T-helper 2 cell treated with Interferon-gamma antibody and Interleukin-4, amounts not matched to agents 100 ng/mL and 5 ng/mL, for 36 hours (primary cell): ENCODE measurements at regions not wholly inside any gene's neighbourhood (a gene's known extent, or its start where the extent isn't known, plus 50 kb on each side); places are given as distances from the start of the nearest gene placed in this dataset.

Experiments
- intact Hi-C: fragments of 100-400 bp; cut with micrococcal nuclease; formaldehyde crosslinking; loops from one replicate; pipeline ENCODE4 v1.15.1; 2023

DNA sequence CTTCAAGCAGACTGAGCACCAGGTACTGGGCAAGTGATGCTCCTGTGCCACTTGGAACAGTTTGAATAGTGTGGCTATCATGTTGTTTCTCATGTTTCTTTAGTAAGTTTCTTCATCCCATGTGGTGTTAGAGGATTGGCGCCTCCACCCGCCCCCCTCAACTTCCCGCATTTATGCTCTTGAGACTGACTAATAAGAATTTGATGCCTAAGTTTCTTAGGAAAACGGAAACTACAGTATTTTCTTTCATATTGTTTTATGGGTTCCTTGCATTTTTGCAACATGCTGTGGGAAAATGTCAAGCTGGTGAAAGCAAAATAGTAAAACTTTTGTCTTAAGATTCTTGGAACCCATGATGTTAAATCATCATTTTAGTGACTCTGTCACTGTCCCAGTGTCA lies 101.2 kb upstream of the SLC4A4 start:
- intact Hi-C loops: no loop called here

DNA sequence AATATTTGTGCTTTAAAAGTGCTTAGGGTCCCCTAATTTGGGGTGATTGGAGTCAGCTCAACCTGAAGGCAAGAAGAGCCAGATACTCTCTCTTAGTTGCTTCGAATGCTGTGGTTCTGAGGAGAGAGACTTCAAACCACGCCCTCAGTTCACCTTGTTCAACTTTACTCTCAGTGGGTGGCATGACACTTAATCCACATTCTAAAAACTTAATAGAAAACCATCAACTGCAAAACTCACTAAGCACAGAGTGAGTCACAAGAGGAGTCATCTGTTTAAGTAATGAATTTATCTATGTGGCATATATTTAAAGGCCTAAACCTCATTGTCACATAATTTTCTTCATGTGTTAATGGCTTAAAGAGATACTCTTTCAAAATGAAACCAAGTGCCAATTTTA lies 99.5 kb upstream of the SLC4A4 start:
- intact Hi-C loops: no loop called here

DNA sequence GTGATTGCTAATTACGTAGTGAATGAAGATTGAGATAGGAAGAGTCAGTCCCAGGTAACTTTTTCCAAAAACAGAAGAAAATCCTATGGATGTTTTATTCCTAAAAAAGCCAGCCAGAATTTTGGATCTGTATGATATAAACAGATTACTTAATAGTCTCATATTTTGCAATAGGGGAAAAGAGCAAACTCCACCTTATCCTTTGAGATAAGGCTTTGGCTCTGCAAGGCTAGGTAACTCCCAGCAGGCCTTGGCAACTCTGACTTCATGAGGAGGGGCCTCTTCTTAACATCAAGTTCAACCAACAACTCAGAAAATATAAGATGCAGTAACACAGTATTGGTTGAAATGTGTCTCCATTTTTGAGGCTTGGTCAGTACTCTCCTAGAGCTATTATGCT lies 98.7 kb upstream of the SLC4A4 start:
- intact Hi-C loops: no loop called here

DNA sequence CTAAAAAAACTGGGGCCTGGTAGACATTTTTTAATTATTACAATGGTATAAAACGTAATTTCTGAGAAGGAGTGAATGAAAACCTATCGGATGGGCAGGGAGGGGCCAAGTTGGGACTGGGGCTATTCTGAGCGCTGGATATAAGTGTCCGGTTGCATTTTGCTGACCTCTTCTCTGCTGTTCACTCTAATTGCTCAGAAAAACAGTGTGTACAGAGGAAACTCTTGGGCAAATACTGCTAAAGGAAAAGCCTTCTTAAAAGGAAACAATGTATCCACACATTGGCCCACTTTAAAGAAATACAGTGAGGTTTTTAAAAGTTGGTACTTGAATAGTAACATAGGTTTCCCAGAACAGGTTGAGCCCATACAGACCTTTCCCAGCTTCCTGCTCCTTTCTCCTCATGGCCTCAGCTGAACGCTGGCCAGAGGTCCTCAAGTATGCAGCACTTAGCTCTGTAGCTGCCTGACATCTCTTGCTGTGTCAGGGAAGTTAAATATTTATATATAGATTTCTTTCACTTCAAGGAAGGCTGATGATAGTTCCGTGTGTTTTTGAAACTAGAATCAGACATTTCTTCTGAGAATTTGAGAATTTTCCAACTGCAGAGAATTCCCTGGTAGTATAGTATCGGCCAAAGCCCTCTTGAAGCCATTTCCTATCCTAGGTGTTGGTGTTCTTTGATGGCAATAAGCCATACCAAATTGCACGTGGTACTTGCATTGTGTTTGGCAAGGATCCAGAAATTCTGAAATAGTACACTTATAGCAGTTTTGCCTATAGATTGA lies 97.1 kb upstream of the SLC4A4 start:
- intact Hi-C loops: no loop called here

DNA sequence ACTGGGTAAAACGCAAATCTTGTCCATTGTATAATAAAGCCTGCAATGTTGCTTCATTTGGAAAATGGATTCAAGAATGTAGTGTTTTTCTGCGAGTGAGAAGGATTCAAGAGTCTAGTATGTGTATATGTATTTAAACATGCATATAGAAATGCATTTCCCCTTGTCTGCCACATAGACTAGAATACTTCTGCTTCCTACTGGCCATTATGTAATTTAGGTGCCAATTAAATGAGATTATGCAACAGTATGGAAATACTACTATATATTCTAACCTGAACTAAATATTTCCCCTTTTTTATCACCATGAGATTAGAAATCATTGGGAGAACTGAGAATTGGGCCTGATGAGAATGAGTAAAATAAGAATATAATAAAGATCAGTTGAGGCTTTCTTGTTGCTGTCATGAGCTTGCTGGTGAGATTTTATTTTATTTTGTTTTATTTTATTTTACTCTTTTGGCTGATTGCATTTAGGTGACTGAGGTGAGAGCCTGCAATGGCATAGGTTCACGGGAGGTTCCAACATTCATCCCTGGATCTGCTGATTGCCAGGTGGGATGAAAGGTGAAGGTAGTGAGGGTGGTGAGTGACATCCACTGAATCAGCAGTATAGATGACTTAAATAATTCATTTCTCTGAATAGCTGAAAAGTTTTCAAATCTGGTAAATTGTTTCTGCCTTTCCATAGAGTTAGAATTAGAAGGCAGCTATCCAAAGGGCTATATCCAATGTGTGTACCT lies 95.6 kb upstream of the SLC4A4 start:
- intact Hi-C loops: no loop called here

DNA sequence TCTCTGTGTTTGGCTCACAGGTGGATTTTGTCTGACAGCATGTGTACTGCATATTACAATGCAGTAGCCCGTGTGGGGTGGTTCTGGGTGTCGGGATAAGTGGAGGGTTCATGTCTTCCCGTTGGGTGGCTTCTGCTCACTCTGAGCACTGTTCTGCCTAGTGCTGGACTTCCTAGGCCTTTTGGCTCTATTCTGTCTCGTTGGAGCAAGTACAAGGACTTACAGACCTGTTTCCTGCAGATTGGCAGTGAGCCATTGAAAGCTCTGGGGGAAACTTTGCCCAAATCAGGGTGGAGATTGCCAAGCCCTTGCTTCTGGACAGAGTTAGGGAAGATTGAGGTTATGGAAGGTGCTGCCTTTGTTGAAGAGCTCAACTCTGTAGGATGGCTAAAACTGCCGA lies 91.1 kb upstream of the SLC4A4 start:
- intact Hi-C loops: no loop called here

DNA sequence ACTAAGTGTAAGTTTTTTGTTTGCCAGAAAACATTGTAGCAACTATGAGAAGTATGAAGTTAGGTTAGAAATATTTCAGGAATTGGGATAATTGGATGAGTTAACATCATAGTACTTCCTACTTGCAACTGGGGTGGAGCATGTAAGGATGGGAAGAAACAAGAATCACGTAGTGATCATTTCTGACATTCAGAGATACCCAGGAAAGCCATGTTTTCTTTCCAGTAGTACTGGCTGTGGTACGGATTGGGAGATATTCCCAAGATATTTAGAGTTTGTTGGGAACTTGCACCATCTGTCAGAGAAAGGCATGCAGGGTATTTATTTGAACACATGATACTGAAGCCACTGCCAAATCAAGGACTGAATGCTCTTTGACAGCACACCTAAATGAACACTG lies 87.6 kb upstream of the SLC4A4 start:
- intact Hi-C loops: no loop called here

DNA sequence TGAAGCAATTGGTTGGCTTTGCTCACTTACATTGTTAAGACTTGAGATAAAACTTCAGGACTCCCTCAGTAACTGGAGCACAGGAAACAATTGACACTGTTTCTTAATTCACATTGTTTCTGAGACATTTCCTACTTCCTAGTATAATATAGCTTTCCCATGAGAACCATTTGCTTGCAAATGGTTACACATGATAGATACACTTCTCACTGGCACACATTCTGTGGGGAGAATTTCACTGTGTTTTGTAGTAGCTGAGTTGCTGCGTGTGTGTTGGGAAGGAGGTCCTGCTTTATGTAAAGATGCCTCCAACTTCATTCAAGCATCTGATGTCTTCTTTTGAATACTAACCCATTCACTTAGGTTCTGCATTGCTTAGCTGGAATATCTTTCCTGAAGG lies 85.3 kb upstream of the SLC4A4 start:
- intact Hi-C loops: no loop called here

DNA sequence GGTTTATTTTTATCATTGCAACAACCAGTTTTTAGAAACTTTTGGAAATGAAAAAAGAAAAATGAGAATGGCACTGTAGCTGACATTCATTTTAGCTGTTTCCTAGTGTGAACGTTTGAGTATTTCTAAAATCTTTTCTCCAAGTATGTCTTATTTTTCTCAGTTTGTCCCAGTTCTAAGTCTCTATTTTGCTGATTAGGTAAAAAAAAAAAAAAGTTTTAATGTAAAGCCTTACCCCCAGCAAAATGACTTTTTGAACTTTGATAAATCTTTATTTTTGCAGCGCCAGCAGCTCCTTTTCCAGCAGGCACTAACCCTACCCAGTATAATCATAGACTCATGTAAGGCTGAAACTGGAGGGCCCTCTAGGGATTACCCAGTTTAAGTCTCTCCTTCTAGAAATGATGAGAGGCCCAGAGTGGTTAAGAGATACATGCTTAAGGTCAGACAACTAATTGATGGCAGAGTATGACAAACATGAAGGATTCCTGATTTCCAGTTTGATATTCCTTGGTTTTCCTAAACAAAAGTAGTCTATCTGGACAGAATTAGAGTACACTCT lies 84.3 kb upstream of the SLC4A4 start:
- intact Hi-C loops: no loop called here

DNA sequence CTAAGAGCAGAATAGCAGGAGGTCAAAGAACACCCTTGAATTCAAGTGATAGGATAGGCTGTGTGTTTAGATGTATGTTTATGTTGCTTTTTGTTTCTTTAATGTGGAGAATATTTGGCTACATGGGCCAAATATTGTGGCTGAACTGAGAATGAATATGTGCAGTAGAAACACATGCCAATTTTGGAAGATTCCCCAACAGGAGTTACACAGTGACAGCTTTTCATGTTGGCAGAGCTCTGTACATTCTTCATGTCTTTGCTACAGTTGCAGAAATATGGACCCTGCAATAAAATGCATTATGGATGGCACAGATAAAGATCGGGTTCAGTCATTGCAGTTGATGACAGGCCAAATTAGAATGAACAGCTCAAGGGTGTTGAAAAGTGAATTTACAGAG lies 82.8 kb upstream of the SLC4A4 start:
- intact Hi-C loops: no loop called here

DNA sequence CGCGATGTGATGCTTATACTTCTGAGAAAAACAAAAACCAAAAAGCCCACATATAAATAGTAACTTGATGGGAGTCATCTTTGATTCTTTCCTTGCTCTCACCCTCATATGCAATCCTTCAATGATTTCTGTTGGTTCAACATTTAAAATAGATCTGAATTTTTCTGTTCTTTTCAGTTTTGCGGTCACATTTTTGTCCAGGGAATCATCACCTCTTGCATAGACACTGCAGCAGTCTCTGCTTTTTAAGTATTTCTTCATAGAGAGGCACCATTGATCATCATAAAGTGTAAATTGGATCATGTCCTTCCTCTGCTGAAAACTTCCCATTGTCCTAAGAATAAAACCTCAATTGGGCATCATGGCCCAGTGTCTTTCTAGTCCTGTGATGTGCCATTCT lies 81.1 kb upstream of the SLC4A4 start:
- intact Hi-C loops: no loop called here

DNA sequence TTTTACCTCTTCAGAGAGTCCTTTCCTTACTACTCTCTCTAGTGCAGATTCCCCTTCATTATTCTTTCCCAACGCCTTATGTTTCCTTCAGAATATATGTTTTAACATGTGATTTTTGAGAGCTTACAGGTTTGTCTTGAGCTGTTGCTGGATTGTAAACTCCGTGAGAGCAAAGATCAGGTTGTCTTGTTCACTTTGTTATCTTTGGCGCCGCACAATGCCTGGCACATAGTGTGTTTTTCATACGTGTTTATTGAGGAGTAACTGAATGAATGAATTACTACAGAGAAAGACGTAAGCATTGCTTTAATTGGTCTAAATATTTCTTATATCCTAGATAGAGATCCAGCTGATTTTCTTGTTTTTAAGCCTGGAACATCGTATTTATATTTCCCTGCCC lies 80.5 kb upstream of the SLC4A4 start:
- intact Hi-C loops: no loop called here

DNA sequence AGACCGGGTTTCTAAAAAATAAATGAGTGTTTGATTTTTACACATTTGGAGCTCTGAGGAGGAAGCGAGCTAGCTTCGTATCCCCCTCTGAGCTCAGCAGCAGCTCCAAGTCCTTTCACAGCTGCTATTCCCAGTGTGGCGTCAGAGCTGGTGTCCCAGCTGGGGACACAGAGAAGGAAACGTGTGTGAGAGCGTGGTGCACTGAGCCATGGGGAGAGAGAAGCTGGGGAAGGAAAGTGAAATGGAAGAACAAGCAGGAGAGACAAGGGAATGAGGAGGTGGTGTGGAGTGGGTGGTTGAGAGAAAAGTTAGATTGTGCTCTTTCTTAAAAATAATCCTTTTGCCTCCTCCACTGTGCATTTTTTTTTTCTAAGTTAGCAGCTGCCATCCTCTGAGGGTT lies 79.5 kb upstream of the SLC4A4 start:
- intact Hi-C loops: no loop called here

DNA sequence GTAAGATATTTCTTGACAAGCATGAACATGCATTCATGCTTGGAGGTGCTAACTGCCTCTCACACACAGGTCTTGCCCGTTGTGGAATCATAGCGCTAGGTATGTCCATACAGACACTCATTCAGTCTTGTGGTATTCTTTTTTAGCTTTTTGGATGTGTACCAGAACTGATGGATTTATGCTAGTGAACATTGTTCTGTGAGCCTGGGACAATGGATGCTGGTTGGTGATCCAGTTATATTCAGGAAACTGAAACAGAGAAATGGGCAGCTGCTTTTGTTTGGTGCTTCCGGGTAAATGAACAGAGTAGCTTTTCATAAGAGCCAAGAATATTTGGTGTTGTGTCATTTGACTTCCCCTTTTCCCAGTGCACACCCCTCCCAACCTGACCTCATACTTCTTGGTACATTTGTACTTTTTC lies 78.9 kb upstream of the SLC4A4 start:
- intact Hi-C loops: no loop called here

DNA sequence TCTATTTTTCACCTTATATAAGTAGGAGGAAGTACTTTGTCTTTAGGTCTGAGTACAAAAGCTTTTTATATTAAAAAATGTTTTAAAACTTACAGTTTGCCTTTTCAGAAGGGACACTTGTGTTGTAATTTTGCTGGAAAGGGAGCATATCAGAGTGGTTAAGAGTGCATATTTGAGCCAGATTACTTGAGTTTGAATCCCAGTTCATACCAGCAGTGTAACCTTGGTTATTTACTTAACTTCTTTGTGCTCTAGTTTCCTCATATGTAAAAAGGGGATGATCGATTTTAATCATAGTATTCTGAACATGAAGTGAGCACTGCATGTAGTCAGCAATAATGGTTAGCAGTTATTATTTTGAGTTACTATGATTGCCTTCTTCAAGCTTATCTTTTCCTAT lies 78.3 kb upstream of the SLC4A4 start:
- intact Hi-C loops: no loop called here

DNA sequence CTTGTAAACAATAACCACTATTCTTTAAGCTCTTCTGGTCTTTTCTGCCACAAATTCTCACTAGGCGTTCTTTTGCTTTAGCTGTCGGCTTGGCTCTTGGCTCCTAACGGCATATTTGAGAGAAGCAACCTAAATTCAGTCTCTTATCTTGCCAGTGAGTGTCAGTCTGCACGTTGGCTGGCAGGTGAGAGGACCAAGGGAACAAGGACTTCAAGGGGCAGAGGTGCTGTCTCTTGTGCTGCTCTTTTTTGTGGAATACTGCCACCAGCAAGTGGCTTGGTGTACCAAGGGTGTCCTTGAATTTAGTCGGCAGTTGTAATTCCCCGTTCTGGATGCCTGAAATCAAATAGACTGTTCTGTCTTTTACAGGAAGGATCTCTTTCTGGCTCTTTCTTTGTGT lies 77.8 kb upstream of the SLC4A4 start:
- intact Hi-C loops: no loop called here

DNA sequence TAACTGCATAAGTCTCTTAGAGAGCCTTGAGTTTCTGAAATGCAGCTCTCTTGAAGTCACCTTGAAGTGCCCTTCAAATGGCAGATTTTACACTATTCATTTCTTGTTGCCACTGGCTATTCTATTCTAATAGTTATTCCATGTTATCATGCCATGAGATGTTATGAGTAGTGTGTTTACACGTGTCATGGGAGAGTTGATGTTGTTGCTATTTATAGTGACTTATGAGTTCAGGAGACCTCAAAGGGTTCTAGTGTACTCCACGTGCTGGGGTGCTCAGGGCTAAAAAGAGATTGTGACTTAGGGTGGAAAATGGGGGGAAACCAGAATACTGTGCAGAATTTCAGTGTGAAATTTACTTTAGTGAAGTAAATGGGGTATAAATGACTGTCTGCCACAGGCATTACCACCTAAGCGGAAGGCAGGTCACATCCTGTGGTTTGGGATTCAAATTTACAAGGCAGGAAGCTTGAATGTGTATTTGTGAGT lies 77.1 kb upstream of the SLC4A4 start:
- intact Hi-C loops: no loop called here

DNA sequence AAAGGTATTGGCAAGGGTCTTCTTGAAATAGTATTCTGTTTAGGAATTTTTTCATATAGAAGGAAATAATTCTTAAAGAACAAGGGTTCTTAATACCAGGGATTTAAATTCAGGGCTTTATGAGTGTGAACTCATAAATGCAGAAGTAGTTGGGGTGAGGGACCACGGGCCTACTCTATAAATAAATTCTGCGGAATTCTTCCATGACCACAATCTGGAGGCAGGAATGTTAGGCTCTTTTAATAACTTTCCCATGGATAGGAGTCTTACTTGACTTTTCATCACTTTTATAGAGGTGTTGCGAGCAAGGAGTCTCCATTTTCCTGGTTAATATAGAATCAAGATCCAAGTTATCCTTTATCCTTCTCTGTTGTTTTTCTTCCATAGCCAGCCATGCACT lies 76.7 kb upstream of the SLC4A4 start:
- intact Hi-C loops: no loop called here

DNA sequence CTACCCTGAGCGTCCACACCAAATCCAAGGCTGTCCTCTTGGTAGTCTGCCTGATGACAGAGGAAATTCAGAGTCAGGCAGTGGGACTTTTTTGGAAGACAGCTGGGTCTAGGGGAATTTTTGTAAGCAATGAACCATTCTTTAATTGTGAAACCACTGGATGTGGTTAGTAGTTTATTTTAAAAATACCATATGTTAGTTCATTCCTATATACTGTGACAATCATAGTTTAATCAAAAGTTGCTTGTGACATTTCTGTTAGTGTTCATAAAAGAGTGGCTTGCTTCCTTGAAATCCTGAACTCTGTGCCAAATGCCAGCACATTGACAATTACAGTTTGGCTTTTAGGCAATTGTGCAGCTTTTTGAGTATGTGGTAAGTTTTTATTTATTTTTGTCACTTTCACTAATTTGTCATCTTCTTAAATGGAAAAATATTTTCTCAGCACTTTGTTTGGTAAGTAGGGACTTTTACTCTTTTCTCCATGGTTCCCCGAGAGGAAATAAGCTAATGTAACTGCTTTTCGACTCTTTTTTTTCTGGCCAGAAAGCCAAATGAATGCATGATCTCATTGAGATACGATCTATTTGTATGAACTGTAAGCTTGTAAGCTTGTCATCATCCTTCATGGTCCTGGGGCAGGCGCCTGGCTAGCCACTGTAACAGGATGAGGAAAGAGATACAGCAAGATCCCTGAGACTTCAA lies 72.6 kb upstream of the SLC4A4 start:
- intact Hi-C loops: no loop called here

DNA sequence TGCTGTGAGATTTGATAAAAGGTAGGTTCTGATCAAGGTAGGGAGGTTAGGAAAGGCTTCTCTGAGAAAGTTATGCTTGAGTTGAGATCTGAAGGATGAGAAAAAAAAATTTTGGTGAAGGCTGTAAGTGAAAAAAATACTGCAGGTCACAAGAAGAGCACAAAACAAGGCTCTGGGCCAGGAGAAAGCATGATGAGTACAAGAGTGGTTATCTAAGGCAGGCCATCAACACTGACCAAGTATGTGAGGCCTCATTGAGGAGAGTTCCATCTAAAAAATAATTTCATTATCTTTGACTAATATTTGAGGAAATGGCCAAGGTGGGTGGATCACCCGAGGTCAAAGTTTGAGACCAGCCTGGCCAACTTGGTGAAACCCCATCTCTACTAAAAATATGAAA lies 71.6 kb upstream of the SLC4A4 start:
- intact Hi-C loops: no loop called here

DNA sequence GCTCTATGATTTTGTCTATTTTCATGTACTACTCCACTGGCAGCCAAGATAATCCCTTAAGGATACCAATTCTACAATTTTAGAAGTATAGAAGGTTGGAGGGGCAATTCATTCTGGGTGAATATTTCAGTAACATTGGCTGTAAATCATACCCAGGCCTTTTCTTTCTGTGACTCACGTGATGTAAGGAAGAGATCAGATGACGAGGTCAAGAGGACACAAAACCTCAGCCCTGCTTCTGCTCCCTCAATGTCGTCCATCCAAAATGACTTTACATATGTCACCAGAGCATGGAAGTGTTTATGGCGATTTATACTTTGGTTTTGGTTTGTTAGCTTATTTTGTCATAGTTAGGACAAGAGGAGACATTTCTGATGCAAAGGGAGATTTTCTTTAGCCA lies 70.7 kb upstream of the SLC4A4 start:
- intact Hi-C loops: no loop called here

DNA sequence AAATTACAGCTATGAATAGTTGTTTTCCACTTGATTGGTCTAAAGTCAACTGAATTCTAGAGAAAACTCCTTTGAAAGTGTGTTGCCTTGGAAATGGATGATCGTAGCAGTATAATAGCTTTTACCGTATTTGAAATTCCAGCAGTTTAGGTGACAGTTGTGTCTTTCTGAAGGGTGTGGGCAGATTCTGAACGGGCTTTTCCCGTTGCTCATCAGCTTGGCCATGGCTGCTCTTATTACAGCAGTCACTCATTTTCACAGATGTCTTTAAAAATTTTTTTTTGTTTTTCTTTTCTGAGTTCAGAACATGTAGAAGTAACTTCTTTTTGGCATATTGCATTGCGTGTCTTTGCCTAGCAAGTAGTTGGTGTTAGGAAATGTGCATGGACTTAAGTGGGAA lies 69.6 kb upstream of the SLC4A4 start:
- intact Hi-C loops: no loop called here
